ENCODE measurements at regions not wholly inside any gene's neighbourhood (a gene's known extent, or its start where the extent isn't known, plus 50 kb on each side); places are given as distances from the start of the nearest gene placed in this dataset.

DNA sequence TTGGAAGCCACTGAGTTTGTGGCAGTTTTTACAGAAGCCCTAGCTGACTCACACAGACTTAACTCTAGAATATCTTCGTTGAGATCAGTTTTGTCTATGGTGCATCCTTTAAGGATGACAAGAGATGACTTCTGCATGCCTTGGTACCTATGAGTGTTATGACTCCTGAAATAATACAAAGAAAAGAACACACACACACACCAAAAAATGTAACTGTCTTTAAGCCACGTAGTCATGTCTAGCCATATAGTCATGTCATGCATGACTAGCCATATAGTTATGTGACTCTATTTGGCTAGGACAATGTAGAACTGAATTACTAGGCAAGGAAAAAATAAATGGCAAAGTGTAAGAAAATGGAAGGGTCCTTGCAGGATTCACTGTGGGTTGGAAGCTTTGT, 447.8 kb downstream of the NLGN4X start:
- Histone ChIP-seq H3K4me3 (ENCODE audit: low read length in 3 of 3) (no peak overlapping the region), H3K9ac (ENCODE audit: low read length in 3 of 3) (no peak overlapping the region), H3K9me3 (ENCODE audit: control insufficient read depth in 2 of 3, insufficient read depth in 1 of 3, low read length in 3 of 3) (no peaks in the 10 kb centered on the region), H3K4me1 (ENCODE audit: control insufficient read depth in 2 of 3, insufficient read depth in 2 of 3, low read depth in 1 of 3, low read length in 3 of 3) (no peaks in the 10 kb centered on the region), H3K27ac (ENCODE audit: low read depth in 2 of 2, low read length in 2 of 2) (no peak overlapping the region), H3K27me3 (ENCODE audit: control insufficient read depth, insufficient read depth, low read length) (no peaks in the 10 kb centered on the region), H3K36me3 (ENCODE audit: control insufficient read depth in 2 of 3, insufficient read depth in 3 of 3, low read length in 3 of 3) (no peaks in the 10 kb centered on the region)
- intact Hi-C loops (cut with DNase I), result no loop called here
- FAIRE-seq, result no peak
- DNase-seq, result no peak
- no peak for TF ChIP-seq CTCF (IDR thresholded peaks at IDR 0.05; ENCODE audit: borderline replicate concordance, extremely low read depth, insufficient read depth)

DNA sequence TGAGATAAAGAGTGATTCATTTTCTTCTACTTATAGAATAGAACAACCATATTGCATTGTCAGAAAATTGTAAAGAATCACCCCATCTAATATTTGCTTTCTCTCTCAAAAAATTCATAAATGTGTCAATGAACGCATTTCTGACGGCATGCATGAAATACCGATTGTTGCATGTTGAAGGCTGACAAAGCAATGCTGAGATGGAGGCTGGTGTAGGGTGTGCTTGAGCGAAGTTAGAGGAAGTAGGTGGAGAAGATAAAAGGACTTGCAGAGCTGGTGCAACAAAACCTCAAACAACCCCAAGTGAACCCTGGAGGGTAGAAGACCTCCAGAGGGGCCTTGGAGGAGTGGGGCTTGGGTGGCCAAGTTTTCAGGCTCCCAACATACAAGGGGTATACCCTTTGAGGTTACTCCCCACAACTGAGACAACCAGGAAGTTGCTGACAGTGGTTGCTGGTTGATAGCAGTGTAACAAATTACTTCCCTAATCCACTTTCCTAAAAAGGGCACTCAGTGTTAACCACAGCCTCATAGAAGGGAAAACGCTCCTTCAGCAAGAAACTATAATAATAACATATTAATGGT, 452.7 kb downstream of the NLGN4X start:
- Histone ChIP-seq H3K4me1 (ENCODE audit: control insufficient read depth in 2 of 3, insufficient read depth in 2 of 3, low read depth in 1 of 3, low read length in 3 of 3) (no peaks in the 10 kb centered on the region), H3K4me3 (ENCODE audit: low read length in 3 of 3) (no peak overlapping the region), H3K9ac (ENCODE audit: low read length in 3 of 3) (no peak overlapping the region), H3K27ac (ENCODE audit: low read depth in 2 of 2, low read length in 2 of 2) (no peak overlapping the region), H3K36me3 (ENCODE audit: control insufficient read depth in 2 of 3, insufficient read depth in 3 of 3, low read length in 3 of 3) (no peaks in the 10 kb centered on the region), H3K27me3 (ENCODE audit: control insufficient read depth, insufficient read depth, low read length) (no peaks in the 10 kb centered on the region), H3K9me3 (ENCODE audit: control insufficient read depth in 2 of 3, insufficient read depth in 1 of 3, low read length in 3 of 3) (no peaks in the 10 kb centered on the region)
- DNase-seq (no peak), FAIRE-seq (no peak)
- intact Hi-C loops (cut with DNase I), result no loop called here
- no peak for TF ChIP-seq CTCF (IDR thresholded peaks at IDR 0.05; ENCODE audit: borderline replicate concordance, extremely low read depth, insufficient read depth)

DNA sequence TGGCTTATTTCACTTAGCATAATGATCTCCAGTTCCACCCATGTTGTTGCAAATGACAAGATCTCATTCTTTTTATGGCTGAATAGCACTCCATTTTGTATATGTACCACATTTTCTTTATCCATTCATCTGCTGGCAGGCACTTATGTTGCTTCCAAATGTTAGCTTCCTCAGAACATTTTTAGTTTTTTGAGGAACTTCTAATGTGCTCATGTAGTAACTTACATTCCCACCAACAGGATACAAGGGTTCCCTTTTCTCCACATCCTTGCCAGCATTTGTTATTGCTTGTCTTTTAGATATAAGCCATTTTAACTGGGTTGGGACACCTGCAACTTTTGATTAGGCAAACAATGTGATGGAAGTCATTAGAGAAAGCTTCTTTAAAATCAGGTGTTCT, 454.2 kb downstream of the NLGN4X start:
- intact Hi-C loops (cut with DNase I), result no loop called here
- TF ChIP-seq CTCF (IDR thresholded peaks at IDR 0.05; ENCODE audit: borderline replicate concordance, extremely low read depth, insufficient read depth), result no peak
- Histone ChIP-seq H3K27me3 (ENCODE audit: control insufficient read depth, insufficient read depth, low read length) (no peaks in the 10 kb centered on the region), H3K4me1 (ENCODE audit: control insufficient read depth in 2 of 3, insufficient read depth in 2 of 3, low read depth in 1 of 3, low read length in 3 of 3) (no peaks in the 10 kb centered on the region), H3K36me3 (ENCODE audit: control insufficient read depth in 2 of 3, insufficient read depth in 3 of 3, low read length in 3 of 3) (no peaks in the 10 kb centered on the region), H3K9ac (ENCODE audit: low read length in 3 of 3) (no peak overlapping the region), H3K27ac (ENCODE audit: low read depth in 2 of 2, low read length in 2 of 2) (no peak overlapping the region), H3K4me3 (ENCODE audit: low read length in 3 of 3) (no peak overlapping the region), H3K9me3 (ENCODE audit: control insufficient read depth in 2 of 3, insufficient read depth in 1 of 3, low read length in 3 of 3) (no peaks in the 10 kb centered on the region)
- no peak for FAIRE-seq
- DNase-seq, result no peak

GRCh38 chrX:5771441-5771840, 457.2 kb downstream of the NLGN4X start:
- H3K9ac ChIP-seq (ENCODE audit: low read length in 3 of 3), result no peak overlapping the region
- H3K4me1 ChIP-seq (ENCODE audit: control insufficient read depth in 2 of 3, insufficient read depth in 2 of 3, low read depth in 1 of 3, low read length in 3 of 3), result no peaks in the 10 kb centered on the region
- DNase-seq (no peak), FAIRE-seq (no peak)
- H3K36me3 ChIP-seq (ENCODE audit: control insufficient read depth in 2 of 3, insufficient read depth in 3 of 3, low read length in 3 of 3), result no peaks in the 10 kb centered on the region
- no peak overlapping the region for H3K27ac ChIP-seq (ENCODE audit: low read depth in 2 of 2, low read length in 2 of 2)
- no peak for TF ChIP-seq CTCF (IDR thresholded peaks at IDR 0.05; ENCODE audit: borderline replicate concordance, extremely low read depth, insufficient read depth)
- H3K9me3 ChIP-seq (ENCODE audit: control insufficient read depth in 2 of 3, insufficient read depth in 1 of 3, low read length in 3 of 3), result no peaks in the 10 kb centered on the region
- no peaks in the 10 kb centered on the region for H3K27me3 ChIP-seq (ENCODE audit: control insufficient read depth, insufficient read depth, low read length)
- intact Hi-C loops (cut with DNase I), result no loop called here
- H3K4me3 ChIP-seq (ENCODE audit: low read length in 3 of 3), result no peak overlapping the region
